Kidney epithelial cell (primary cell): ENCODE measurements at regions not wholly inside any gene's neighbourhood (a gene's known extent, or its start where the extent isn't known, plus 50 kb on each side); places are given as distances from the start of the nearest gene placed in this dataset.
"Not testable (repeated sequence)": the region's sequence is repeated elsewhere in the genome, so short reads cannot be mapped to it uniquely, and the experiment has no call there.

Source experiments
- DNase-seq: peaks from one replicate; pipeline ENCODE4 v3.0.0-alpha.2; 2010; ENCODE audit warnings: low read depth
- H3K27me3 ChIP-seq: 2 replicates; pipeline ENCODE4 v1.6.0; 2011; ENCODE audit warnings: low read length; ENCODE audit not compliant: control insufficient read depth, insufficient read depth
- H3K36me3 ChIP-seq: 2 replicates; pipeline ENCODE4 v1.5.1; 2011; ENCODE audit warnings: low read length; ENCODE audit not compliant: control insufficient read depth, insufficient read depth
- H3K4me3 ChIP-seq: 2 replicates; pipeline ENCODE4 v1.5.1; 2011; ENCODE audit warnings: low read depth, mild to moderate bottlenecking, control low read depth, low read length
- CTCF ChIP-seq: IDR thresholded peaks from 2 replicates; pipeline ENCODE4 v1.5.1; 2011; ENCODE audit warnings: mild to moderate bottlenecking, moderate library complexity, low read length, control low read depth, inconsistent platforms; ENCODE audit not compliant: insufficient read depth, poor library complexity, severe bottlenecking

DNA sequence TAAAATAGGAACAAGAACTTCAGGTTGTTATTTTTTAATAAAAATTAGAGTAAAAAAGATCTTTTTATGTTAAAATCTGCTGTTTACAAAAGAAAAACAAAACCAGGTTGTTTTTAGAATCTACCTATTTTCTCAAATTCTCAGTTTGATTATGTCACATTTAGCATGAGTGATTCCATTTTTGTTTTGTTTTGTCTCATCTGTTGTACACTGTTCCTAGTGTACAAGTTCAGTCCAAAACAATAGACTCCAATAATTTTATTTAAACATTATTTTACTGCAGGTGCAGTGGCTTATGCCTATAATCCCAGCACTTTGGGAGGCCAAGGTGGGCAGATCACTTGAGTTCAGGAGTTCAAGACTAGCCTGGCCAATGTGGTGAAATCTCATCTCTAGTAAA lies 2142.7 kb downstream of the TP53TG3F start:
- no peak for TF ChIP-seq CTCF
- no peaks in the 10 kb centered on the region for H3K27me3 ChIP-seq
- DNase-seq, result no peak
- no peaks in the 10 kb centered on the region for H3K36me3 ChIP-seq
- no peak overlapping the region for H3K4me3 ChIP-seq

- DNase-seq, H3K4me3 ChIP-seq, H3K27me3 ChIP-seq, H3K36me3 ChIP-seq: not testable (repeated sequence)
Observed at GRCh38 chr16:35603371-35603770, 2144.0 kb downstream of the TP53TG3F start.

DNA sequence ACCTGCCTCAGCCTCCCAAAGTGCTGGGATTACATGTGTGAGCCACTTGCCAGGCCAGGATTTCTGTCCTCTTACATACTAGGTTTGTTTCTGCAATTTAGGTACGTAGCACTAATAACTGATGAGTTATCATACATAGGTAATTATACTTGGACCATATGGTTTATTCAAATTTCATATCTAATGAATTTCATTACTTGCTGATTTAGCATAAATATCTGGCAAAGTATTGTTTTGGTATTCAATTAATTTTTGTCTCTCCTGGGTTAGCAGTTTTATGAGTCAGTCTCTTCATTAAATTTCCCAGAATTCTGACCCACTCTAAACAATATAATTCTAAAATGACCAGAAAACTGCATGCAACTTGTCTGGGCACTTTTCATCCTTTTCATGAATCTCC lies 2146.5 kb downstream of the TP53TG3F start:
- DNase-seq, result no peak
- Histone ChIP-seq H3K36me3 (no peaks in the 10 kb centered on the region), H3K27me3 (no peaks in the 10 kb centered on the region), H3K4me3 (no peak overlapping the region)
- no peak for TF ChIP-seq CTCF

DNA sequence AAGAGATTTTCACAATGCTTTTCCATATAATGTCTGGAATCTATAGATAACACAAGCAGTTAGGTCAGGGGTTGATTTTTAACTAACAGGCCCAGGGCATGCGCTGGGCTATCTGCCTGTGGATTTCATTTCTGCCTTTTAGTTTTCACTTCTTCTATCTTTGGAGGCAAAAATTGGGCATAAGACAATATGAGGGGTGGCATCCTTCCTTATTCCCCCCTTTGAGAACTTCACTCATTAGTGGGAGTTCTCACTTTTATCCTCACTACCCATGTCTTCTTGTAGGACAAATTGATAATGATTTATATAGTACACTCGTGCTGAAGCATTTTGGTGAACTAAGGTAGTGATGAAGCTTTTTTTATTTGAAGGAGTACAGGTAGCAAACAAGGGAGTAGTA lies 2155.5 kb downstream of the TP53TG3F start:
- H3K4me3 ChIP-seq, DNase-seq: not testable (repeated sequence)

GRCh38 chr16:35619176-35619575 lies 2159.8 kb downstream of the TP53TG3F start:
- H3K36me3 ChIP-seq, H3K4me3 ChIP-seq, H3K27me3 ChIP-seq, DNase-seq: not testable (repeated sequence)

More for the DNA sequence above, 2155.5 kb downstream of the TP53TG3F start:
- H3K27me3 ChIP-seq, H3K36me3 ChIP-seq: not testable (repeated sequence)

GRCh38 chr16:35626041-35626440 lies 2166.6 kb downstream of the TP53TG3F start:
- DNase-seq, result no peak
- Histone ChIP-seq H3K27me3 (no peaks in the 10 kb centered on the region), H3K4me3 (no peak overlapping the region), H3K36me3 (no peaks in the 10 kb centered on the region)
- no peak for TF ChIP-seq CTCF

DNA sequence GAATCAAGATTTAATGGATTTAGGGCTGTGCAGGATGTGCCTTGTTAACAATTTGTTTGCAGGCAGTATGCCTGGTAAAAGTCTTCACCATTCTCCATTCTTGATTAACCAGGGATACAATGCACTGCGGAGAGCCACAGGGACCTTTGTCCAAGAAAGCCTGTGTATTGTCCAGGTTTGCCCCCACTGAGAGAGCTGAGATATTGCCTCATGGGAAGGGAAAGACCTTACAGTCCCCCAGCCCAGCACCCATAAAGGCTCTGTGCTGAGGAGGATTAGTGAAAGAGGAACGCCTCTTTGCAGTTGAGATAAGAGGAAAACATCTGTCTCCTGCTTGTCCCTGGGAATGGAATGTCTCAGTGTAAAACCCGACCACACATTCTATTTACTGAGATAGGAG lies 2169.6 kb downstream of the TP53TG3F start:
- DNase-seq, result no peak
- Histone ChIP-seq H3K27me3 (no peaks in the 10 kb centered on the region), H3K4me3 (no peak overlapping the region), H3K36me3 (no peaks in the 10 kb centered on the region)
- TF ChIP-seq CTCF, result no peak
